GM10266 (cell line): ENCODE measurements at regions not wholly inside any gene's neighbourhood (a gene's known extent, or its start where the extent isn't known, plus 50 kb on each side); places are given as distances from the start of the nearest gene placed in this dataset.
A peak's percentile ranks its signal among the peaks of the same experiment; 100 is the strongest.

ENCODE experiments used
- DNase-seq: peaks from one replicate; pipeline ENCODE4 v3.0.0; 2012; ENCODE audit errors: extremely low spot score
- TF ChIP-seq, protein P1 (sequence below): IDR thresholded peaks from 2 replicates; pipeline ENCODE4 v1.5.1; 2012; ENCODE audit warnings: mild to moderate bottlenecking, low read depth; ENCODE audit not compliant: control insufficient read depth, insufficient read depth; ENCODE audit errors: missing control alignments

DNA sequence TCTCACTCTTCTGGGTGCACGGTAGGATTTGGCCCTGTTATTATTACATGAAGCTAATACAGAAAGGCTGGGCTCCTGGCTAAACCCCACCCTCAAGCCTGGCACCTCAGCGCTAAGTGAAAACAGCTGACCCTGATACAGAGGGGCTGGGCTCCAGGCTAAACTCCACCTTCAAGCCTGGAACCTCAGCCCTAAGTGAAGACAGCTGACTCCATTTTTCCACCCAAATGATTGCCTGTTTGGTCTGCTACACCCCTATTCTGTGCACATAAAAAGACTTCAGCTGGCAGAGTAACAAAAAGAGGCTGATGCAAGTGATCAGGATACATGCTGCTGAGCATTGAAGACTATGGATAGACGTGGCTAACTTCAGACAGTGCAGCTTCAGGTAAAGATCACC lies 148.4 kb upstream of the CLINT1 start:
- no peak for DNase-seq
- TF ChIP-seq, protein P1, sequence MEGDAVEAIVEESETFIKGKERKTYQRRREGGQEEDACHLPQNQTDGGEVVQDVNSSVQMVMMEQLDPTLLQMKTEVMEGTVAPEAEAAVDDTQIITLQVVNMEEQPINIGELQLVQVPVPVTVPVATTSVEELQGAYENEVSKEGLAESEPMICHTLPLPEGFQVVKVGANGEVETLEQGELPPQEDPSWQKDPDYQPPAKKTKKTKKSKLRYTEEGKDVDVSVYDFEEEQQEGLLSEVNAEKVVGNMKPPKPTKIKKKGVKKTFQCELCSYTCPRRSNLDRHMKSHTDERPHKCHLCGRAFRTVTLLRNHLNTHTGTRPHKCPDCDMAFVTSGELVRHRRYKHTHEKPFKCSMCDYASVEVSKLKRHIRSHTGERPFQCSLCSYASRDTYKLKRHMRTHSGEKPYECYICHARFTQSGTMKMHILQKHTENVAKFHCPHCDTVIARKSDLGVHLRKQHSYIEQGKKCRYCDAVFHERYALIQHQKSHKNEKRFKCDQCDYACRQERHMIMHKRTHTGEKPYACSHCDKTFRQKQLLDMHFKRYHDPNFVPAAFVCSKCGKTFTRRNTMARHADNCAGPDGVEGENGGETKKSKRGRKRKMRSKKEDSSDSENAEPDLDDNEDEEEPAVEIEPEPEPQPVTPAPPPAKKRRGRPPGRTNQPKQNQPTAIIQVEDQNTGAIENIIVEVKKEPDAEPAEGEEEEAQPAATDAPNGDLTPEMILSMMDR: no peak

DNA sequence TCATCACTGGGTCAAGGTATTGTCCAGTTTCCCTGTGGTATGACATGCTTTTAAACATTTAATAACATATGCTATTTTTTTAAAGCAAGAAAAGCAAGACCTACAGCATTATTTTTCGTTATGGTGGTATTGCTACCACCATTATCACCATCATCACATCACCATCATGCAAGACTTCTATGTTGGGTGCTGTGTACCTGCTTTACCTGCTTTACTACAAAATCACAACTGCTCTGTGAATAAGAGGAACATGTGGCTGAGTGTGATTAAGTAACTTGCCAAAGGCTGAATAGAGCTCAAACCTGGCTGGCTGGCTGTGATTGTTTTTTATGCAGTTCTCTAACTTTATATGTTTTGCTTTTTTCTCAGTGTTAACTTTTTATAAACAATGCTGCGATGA lies 140.8 kb upstream of the CLINT1 start:
- TF ChIP-seq, protein P1: no peak
- no peak for DNase-seq

GRCh38 chr5:157997991-157998504 lies 139.1 kb upstream of the CLINT1 start:
- no peak for DNase-seq
- TF ChIP-seq, protein P1: no peak

GRCh38 chr5:157994906-157995519 lies 136.1 kb upstream of the CLINT1 start:
- peak; percentile 67 for DNase-seq
- TF ChIP-seq, protein P1: peak; percentile 72

- TF ChIP-seq, protein P1: no peak
- DNase-seq: no peak
Observed at GRCh38 chr5:157993986-157994691, 135.2 kb upstream of the CLINT1 start.

DNA sequence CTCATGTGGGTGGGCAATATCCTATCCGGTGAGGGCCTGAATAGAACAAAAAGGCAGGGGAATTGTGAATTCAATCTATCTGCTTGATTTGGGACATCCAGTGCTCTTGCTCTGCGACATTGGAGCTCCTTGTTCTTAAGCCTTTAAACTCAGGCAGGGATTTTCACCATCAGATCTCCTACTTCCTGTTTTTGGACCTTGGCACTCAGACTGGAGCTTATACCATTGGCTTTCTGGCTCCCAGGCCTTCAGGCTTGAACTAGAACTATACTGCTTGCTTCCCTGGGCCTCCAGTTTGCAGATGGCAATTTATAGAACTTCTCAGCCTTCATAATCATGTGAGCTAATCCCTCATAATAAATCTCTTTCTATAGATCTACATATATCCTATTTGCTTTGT lies 134.3 kb upstream of the CLINT1 start:
- no peak for DNase-seq
- TF ChIP-seq, protein P1: no peak

- TF ChIP-seq, protein P1: no peak
- no peak for DNase-seq
Observed at GRCh38 chr5:157990583-157991181, 131.7 kb upstream of the CLINT1 start.
